Hepatocyte (in vitro differentiated cells): ENCODE measurements at regions not wholly inside any gene's neighbourhood (a gene's known extent, or its start where the extent isn't known, plus 50 kb on each side); places are given as distances from the start of the nearest gene placed in this dataset.
"Not testable (repeated sequence)": the region's sequence is repeated elsewhere in the genome, so short reads cannot be mapped to it uniquely, and the experiment has no call there.

Experiments used
- DNase-seq: peaks from one replicate; pipeline ENCODE4 v3.0.0-alpha.2; 2016; ENCODE audit warnings: low spot score
- H2AFZ ChIP-seq: fragments of 200-600 bp; sonication (generic); 2 replicates; pipeline ENCODE4 v1.6.0; 2016; ENCODE audit warnings: antibody characterized with exemption, mild to moderate bottlenecking
- H3K27ac ChIP-seq: fragments of 200-600 bp; sonication (generic); 2 replicates; pipeline ENCODE4 v1.5.1; 2016; ENCODE audit warnings: mild to moderate bottlenecking
- H3K27me3 ChIP-seq: fragments of 200-600 bp; sonication (generic); 2 replicates; pipeline ENCODE4 v1.6.1; 2016
- H3K36me3 ChIP-seq: fragments of 200-600 bp; sonication (generic); replicated peaks from 2 replicates; pipeline ENCODE4 v1.5.1; 2016; ENCODE audit warnings: low read depth; ENCODE audit not compliant: insufficient read depth
- H3K4me1 ChIP-seq: fragments of 200-600 bp; sonication (generic); 2 replicates; pipeline ENCODE4 v1.5.1; 2016; ENCODE audit warnings: mild to moderate bottlenecking, moderate library complexity; ENCODE audit not compliant: insufficient read depth
- H3K4me2 ChIP-seq: fragments of 200-600 bp; sonication (generic); 2 replicates; pipeline ENCODE4 v1.6.0; 2016
- H3K4me3 ChIP-seq: fragments of 200-600 bp; sonication (generic); 2 replicates; pipeline ENCODE4 v1.5.1; 2016; ENCODE audit warnings: mild to moderate bottlenecking
- H3K79me2 ChIP-seq: fragments of 200-600 bp; sonication (generic); 2 replicates; pipeline ENCODE4 v1.6.0; 2017; ENCODE audit warnings: mild to moderate bottlenecking
- H3K9me2 ChIP-seq: fragments of 200-600 bp; sonication (generic); replicated peaks from 2 replicates; pipeline ENCODE4 v1.6.0; 2017; ENCODE audit warnings: mild to moderate bottlenecking; ENCODE audit not compliant: insufficient read depth
- H3K9me3 ChIP-seq: fragments of 200-600 bp; sonication (generic); 2 replicates; pipeline ENCODE4 v1.5.1; 2016; ENCODE audit warnings: low read depth, mild to moderate bottlenecking
- H4K20me1 ChIP-seq: fragments of 200-600 bp; sonication (generic); 2 replicates; pipeline ENCODE4 v1.6.0; 2016; ENCODE audit warnings: mild to moderate bottlenecking; ENCODE audit not compliant: insufficient read depth, poor library complexity, severe bottlenecking
- EZH2 ChIP-seq: fragments of 200-600 bp; sonication (generic); IDR thresholded peaks from 2 replicates; pipeline ENCODE4 v1.6.1; 2016; ENCODE audit warnings: antibody characterized with exemption, mild to moderate bottlenecking, borderline replicate concordance
- EZH2phosphoT487 ChIP-seq: fragments of 200-600 bp; sonication (generic); IDR thresholded peaks from one replicate; pipeline ENCODE4 v1.6.1; 2018; ENCODE audit warnings: antibody characterized with exemption, mild to moderate bottlenecking, low read depth, moderate library complexity; ENCODE audit not compliant: unreplicated experiment, severe bottlenecking
- WGBS: methylation state at CpG from one replicate; pipeline ENCODE4 v1.1.6; 2016; ENCODE audit warnings: low lambda C conversion rate; ENCODE audit errors: missing lambda C conversion rate; 5-methylcytosine and 5-hydroxymethylcytosine counted together
- TF ChIP-seq, protein P1 (sequence below): fragments of 200-600 bp; sonication (generic); IDR thresholded peaks from 2 replicates; pipeline ENCODE4 v1.5.1; 2016; ENCODE audit warnings: antibody characterized with exemption, mild to moderate bottlenecking; ENCODE audit not compliant: poor library complexity

DNA sequence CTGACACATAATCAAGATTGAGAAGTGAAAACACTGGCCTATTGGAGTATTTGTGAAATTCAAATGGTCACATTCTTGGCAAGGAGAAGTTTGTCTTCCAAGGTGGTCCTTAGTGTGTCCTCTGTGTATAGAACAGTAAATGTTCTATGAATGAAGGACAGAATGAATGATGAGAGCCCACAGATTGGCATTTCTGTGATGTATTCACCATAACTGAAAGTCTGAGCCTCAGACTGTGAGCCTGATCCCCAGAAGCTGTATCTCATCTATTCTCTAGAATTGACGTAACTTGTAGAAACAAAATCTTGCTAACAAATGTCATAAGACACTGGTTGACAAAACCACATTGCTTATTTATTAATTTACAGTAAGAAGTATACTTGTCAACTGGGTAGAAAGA, 111.5 kb upstream of the ETV3 start:
- no peak overlapping the region for H3K4me2 ChIP-seq
- no peaks in the 10 kb centered on the region for H4K20me1 ChIP-seq
- no peak for DNase-seq
- no peaks in the 10 kb centered on the region for H3K79me2 ChIP-seq
- no peaks in the 10 kb centered on the region for H3K36me3 ChIP-seq
- H3K4me1 ChIP-seq, result no peaks in the 10 kb centered on the region
- no peaks in the 10 kb centered on the region for H3K9me3 ChIP-seq
- no peaks in the 10 kb centered on the region for H3K9me2 ChIP-seq
- TF ChIP-seq EZH2, result no peak
- TF ChIP-seq EZH2phosphoT487, result no peak
- TF ChIP-seq, protein P1, sequence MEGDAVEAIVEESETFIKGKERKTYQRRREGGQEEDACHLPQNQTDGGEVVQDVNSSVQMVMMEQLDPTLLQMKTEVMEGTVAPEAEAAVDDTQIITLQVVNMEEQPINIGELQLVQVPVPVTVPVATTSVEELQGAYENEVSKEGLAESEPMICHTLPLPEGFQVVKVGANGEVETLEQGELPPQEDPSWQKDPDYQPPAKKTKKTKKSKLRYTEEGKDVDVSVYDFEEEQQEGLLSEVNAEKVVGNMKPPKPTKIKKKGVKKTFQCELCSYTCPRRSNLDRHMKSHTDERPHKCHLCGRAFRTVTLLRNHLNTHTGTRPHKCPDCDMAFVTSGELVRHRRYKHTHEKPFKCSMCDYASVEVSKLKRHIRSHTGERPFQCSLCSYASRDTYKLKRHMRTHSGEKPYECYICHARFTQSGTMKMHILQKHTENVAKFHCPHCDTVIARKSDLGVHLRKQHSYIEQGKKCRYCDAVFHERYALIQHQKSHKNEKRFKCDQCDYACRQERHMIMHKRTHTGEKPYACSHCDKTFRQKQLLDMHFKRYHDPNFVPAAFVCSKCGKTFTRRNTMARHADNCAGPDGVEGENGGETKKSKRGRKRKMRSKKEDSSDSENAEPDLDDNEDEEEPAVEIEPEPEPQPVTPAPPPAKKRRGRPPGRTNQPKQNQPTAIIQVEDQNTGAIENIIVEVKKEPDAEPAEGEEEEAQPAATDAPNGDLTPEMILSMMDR, result no peak
- H3K4me3 ChIP-seq, result no peak overlapping the region
- no peaks in the 10 kb centered on the region for H3K27me3 ChIP-seq
- no peak overlapping the region for H3K27ac ChIP-seq
- no peak overlapping the region for H2AFZ ChIP-seq
- WGBS, result 100% methylated on average over 1 of the region's 1 CpG

DNA sequence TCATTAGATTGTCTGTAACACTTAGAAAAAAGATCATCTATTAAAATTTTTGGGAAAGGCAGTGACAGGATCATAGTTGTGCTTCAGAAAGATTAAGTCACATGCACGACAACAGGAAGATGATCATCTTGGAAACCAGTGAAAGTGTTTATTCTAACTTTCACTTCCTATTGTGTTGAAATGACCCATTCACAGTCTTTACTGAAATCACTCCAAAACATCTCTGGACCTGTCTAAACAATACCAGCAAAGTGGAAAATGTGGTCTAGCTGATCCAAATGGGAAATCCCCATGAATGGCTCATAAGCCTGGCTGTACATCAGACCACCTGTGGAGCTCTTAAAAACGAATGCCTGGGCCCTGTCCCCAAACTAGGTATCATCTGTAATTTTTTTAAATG, 111.1 kb upstream of the ETV3 start:
- H3K4me1 ChIP-seq, result no peaks in the 10 kb centered on the region

DNA sequence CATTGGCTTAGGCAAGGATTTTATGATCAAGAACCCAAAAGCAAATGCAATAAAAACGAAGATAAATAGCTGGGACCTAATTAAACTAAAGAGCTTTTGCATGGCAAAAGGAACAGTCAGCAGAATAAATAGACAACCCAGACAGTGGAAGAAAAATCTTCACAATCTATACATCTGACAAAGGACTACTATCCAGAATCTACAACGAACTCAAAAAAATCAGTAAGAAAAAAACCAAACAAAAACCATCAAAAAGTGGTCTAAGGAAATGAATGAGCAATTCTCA, 109.5 kb upstream of the ETV3 start:
- not testable (repeated sequence) for H3K9me2 ChIP-seq, H4K20me1 ChIP-seq, H3K79me2 ChIP-seq, H3K4me2 ChIP-seq, H2AFZ ChIP-seq, DNase-seq, H3K4me1 ChIP-seq, H3K9me3 ChIP-seq, H3K4me3 ChIP-seq, H3K36me3 ChIP-seq, H3K27me3 ChIP-seq
- H3K27ac ChIP-seq, result peak overlapping the region; percentile 30
- 62% methylated on average over 2 of the region's 2 CpGs for WGBS

More for the DNA sequence above, 111.1 kb upstream of the ETV3 start:
- H3K9me2 ChIP-seq, result no peaks in the 10 kb centered on the region
- H3K79me2 ChIP-seq, result no peaks in the 10 kb centered on the region
- H4K20me1 ChIP-seq, result no peaks in the 10 kb centered on the region
- DNase-seq, result no peak
- no peak overlapping the region for H3K27ac ChIP-seq
- H3K4me3 ChIP-seq, result no peak overlapping the region
- no peaks in the 10 kb centered on the region for H3K9me3 ChIP-seq
- no peaks in the 10 kb centered on the region for H3K27me3 ChIP-seq
- no peak overlapping the region for H2AFZ ChIP-seq
- TF ChIP-seq EZH2 (no peak), EZH2phosphoT487 (no peak)
- TF ChIP-seq, protein P1, result no peak
- no peaks in the 10 kb centered on the region for H3K36me3 ChIP-seq
- no peak overlapping the region for H3K4me2 ChIP-seq
- 60% methylated on average over 2 of the region's 2 CpGs for WGBS

DNA sequence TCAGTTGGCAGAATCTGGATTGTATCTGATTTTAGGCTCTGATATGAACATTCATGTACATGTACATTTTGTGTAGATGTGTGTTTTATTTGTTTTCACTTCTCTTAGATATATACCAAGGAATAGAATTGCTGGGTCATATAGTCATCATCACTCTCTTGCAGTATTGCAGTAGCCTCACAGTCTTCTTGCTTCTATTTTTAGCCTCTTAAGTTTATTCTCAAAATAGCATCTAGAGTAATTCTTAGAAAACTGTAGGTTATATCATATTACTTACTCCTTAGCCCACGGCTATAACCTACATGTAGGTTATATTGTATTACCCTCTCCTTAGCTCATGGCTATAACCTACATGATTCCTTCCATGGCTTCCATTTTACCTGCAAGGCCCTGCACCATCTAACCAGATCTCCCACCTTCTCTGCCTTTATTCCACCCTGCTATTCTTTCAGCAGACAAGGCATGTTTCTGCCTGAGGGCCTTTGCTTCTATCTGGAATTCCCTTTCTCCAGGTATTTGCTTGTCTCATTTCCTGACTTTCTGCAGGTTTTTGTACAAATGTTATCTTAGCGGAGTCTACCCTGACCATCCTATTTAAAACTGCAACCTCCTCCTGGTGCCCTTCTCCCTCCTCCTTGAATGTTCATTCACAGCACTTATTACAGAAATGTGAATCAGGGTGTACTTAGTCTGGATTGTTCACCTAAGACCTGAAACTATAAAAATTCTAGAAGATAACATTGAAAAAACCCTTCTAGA, 109.0 kb upstream of the ETV3 start:
- no peaks in the 10 kb centered on the region for H3K27me3 ChIP-seq
- no peaks in the 10 kb centered on the region for H3K36me3 ChIP-seq
- H2AFZ ChIP-seq, result no peak overlapping the region
- H3K9me2 ChIP-seq, result no peaks in the 10 kb centered on the region
- H3K4me3 ChIP-seq, result no peak overlapping the region
- no peak for DNase-seq
- no peaks in the 10 kb centered on the region for H3K4me1 ChIP-seq
- no peaks in the 10 kb centered on the region for H3K9me3 ChIP-seq
- H3K27ac ChIP-seq, result peak overlapping the region; percentile 63
- 73% methylated on average over 2 of the region's 2 CpGs for WGBS
- no peak for TF ChIP-seq EZH2
- TF ChIP-seq, protein P1, result no peak
- TF ChIP-seq EZH2phosphoT487, result no peak
- no peak overlapping the region for H3K4me2 ChIP-seq
- H4K20me1 ChIP-seq, result no peaks in the 10 kb centered on the region
- H3K79me2 ChIP-seq, result no peaks in the 10 kb centered on the region
